ENCODE measurements at regions not wholly inside any gene's neighbourhood (a gene's known extent, or its start where the extent isn't known, plus 50 kb on each side); places are given as distances from the start of the nearest gene placed in this dataset.

- no peaks in the 10 kb centered on the region for H3K27me3 ChIP-seq (ENCODE audit: control insufficient read depth, insufficient read depth, low read length)
- no peaks in the 10 kb centered on the region for H3K4me1 ChIP-seq (ENCODE audit: control insufficient read depth, insufficient read depth, low read length)
- no peak overlapping the region for H3K9ac ChIP-seq (ENCODE audit: low read depth, low read length)
- H3K4me3 ChIP-seq (ENCODE audit: low read depth, low read length), result no peak overlapping the region
- H3K9me3 ChIP-seq (ENCODE audit: control insufficient read depth, insufficient read depth, low read length), result no peaks in the 10 kb centered on the region; the same call in none of the 2 replicates
- no peak overlapping the region for H3K27ac ChIP-seq (ENCODE audit: low read depth, low read length)
- no peaks in the 10 kb centered on the region for H3K36me3 ChIP-seq (ENCODE audit: control insufficient read depth, insufficient read depth, low read length)
Measured at GRCh38 chr1:79874289-79874688, 867.8 kb upstream of the ADGRL4 start.

DNA sequence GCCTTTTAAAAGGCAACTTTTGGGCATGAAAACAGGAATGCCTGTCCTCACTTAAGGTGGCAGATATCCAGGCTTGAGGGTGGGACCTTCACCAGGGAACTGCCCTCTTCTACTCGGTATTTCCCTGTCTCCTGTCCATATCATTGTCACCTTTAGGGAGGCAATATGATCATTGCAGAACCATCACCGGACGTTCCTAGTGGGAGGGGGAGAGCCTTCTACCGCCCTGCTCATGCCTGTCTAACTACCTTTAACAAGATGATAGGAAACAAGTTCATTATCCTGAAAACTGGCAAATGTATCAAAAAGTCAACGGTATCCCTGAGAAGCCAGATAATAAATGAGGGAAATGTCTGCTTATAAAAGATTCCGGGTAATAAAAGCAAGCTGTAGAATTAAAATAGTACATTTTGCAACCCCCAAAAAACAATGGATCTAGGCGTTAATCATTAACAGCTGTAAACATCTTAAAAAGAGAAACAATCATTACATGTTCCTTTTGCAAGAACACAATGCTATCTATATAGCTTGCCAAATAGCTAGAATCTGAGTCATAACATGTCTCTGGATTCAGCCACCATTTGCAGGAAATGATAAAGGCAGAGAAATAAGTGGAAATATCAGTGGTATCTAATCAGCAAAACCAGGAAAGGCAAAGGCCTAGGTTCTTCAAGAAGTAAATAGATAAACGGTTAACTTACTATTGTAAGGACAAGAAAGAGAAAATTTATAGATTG, 852.9 kb upstream of the ADGRL4 start:
- Histone ChIP-seq H3K9me3 (ENCODE audit: control insufficient read depth, insufficient read depth, low read length) (no peaks in the 10 kb centered on the region), H3K27me3 (ENCODE audit: control insufficient read depth, insufficient read depth, low read length) (no peaks in the 10 kb centered on the region), H3K4me3 (ENCODE audit: low read depth, low read length) (no peak overlapping the region), H3K4me1 (ENCODE audit: control insufficient read depth, insufficient read depth, low read length) (no peaks in the 10 kb centered on the region), H3K9ac (ENCODE audit: low read depth, low read length) (no peak overlapping the region), H3K27ac (ENCODE audit: low read depth, low read length) (no peak overlapping the region), H3K36me3 (ENCODE audit: control insufficient read depth, insufficient read depth, low read length) (no peaks in the 10 kb centered on the region)

DNA sequence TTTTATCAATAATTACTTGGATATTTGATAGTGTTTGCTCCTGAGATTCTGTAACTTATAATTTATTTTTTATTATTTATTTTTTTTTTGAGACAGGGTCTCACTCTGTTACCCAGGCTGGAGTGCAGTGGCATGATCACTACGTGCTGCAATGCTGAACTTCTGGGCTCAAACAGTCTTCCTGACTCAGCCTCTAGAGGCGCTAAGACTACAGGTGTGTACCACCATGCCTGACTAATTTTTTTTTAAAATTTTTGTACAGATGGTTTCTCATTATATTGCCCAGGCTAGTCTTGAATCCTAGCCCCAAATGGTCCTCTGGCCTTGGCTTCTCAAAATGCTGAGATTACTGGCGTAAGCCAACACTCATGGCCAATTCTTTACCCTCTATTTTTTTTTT, 845.5 kb upstream of the ADGRL4 start:
- no peaks in the 10 kb centered on the region for H3K36me3 ChIP-seq (ENCODE audit: control insufficient read depth, insufficient read depth, low read length)
- no peaks in the 10 kb centered on the region for H3K27me3 ChIP-seq (ENCODE audit: control insufficient read depth, insufficient read depth, low read length)
- 0 out of 2 replicates have a peak, but pooled peaks cover 4% of the 10 kb centered on the region for H3K4me1 ChIP-seq (ENCODE audit: control insufficient read depth, insufficient read depth, low read length)
- H3K9me3 ChIP-seq (ENCODE audit: control insufficient read depth, insufficient read depth, low read length), result no peaks in the 10 kb centered on the region
- no peak overlapping the region for H3K27ac ChIP-seq (ENCODE audit: low read depth, low read length)
- H3K4me3 ChIP-seq (ENCODE audit: low read depth, low read length), result no peak overlapping the region
- H3K9ac ChIP-seq (ENCODE audit: low read depth, low read length), result no peak overlapping the region

DNA sequence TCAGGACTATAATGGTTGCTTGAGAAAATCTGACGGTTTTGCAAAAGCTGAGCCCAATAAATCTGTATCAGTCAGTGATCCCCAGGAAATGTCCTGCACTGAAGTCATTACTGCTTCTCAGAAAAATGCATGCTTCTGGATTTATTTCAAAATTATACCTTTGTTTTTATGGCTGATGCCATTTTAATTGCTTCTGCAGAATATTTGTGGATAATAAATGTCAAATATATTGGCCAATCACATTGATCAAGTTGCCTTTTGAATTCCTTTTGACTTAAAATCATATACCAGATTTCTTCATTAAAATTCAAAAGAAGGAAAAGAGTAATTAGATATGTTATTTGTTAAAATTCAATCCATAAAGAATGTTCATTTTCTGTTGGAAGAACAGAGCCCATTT, 842.9 kb upstream of the ADGRL4 start:
- Histone ChIP-seq H3K4me3 (ENCODE audit: low read depth, low read length) (no peak overlapping the region), H3K4me1 (ENCODE audit: control insufficient read depth, insufficient read depth, low read length) (0 out of 2 replicates have a peak, but pooled peaks cover 4% of the 10 kb centered on the region), H3K27ac (ENCODE audit: low read depth, low read length) (no peak overlapping the region), H3K9ac (ENCODE audit: low read depth, low read length) (no peak overlapping the region), H3K27me3 (ENCODE audit: control insufficient read depth, insufficient read depth, low read length) (no peaks in the 10 kb centered on the region), H3K36me3 (ENCODE audit: control insufficient read depth, insufficient read depth, low read length) (no peaks in the 10 kb centered on the region), H3K9me3 (ENCODE audit: control insufficient read depth, insufficient read depth, low read length) (no peaks in the 10 kb centered on the region)

GRCh38 chr1:79848316-79848715, 841.8 kb upstream of the ADGRL4 start:
- Histone ChIP-seq H3K4me3 (ENCODE audit: low read depth, low read length) (no peak overlapping the region), H3K27ac (ENCODE audit: low read depth, low read length) (no peak overlapping the region), H3K27me3 (ENCODE audit: control insufficient read depth, insufficient read depth, low read length) (no peaks in the 10 kb centered on the region), H3K9ac (ENCODE audit: low read depth, low read length) (no peak overlapping the region), H3K4me1 (ENCODE audit: control insufficient read depth, insufficient read depth, low read length) (no peaks in the 10 kb centered on the region), H3K36me3 (ENCODE audit: control insufficient read depth, insufficient read depth, low read length) (no peaks in the 10 kb centered on the region), H3K9me3 (ENCODE audit: control insufficient read depth, insufficient read depth, low read length) (no peaks in the 10 kb centered on the region)

- no peaks in the 10 kb centered on the region for H3K9me3 ChIP-seq (ENCODE audit: control insufficient read depth, insufficient read depth, low read length)
- H3K27me3 ChIP-seq (ENCODE audit: control insufficient read depth, insufficient read depth, low read length), result no peaks in the 10 kb centered on the region
- H3K9ac ChIP-seq (ENCODE audit: low read depth, low read length), result no peak overlapping the region
- no peaks in the 10 kb centered on the region for H3K36me3 ChIP-seq (ENCODE audit: control insufficient read depth, insufficient read depth, low read length)
- H3K4me3 ChIP-seq (ENCODE audit: low read depth, low read length), result no peak overlapping the region
- H3K4me1 ChIP-seq (ENCODE audit: control insufficient read depth, insufficient read depth, low read length), result no peaks in the 10 kb centered on the region
- H3K27ac ChIP-seq (ENCODE audit: low read depth, low read length), result no peak overlapping the region
Measured at GRCh38 chr1:79847700-79848099, 841.2 kb upstream of the ADGRL4 start.

- H3K36me3 ChIP-seq (ENCODE audit: control insufficient read depth, insufficient read depth, low read length), result no peaks in the 10 kb centered on the region
- no peak overlapping the region for H3K27ac ChIP-seq (ENCODE audit: low read depth, low read length)
- peaks cover 6% of the 10 kb centered on the region; the same call in 1 of the 2 replicates for H3K4me1 ChIP-seq (ENCODE audit: control insufficient read depth, insufficient read depth, low read length)
- H3K27me3 ChIP-seq (ENCODE audit: control insufficient read depth, insufficient read depth, low read length), result no peaks in the 10 kb centered on the region
- no peak overlapping the region for H3K4me3 ChIP-seq (ENCODE audit: low read depth, low read length)
- H3K9me3 ChIP-seq (ENCODE audit: control insufficient read depth, insufficient read depth, low read length), result no peaks in the 10 kb centered on the region
- no peak overlapping the region for H3K9ac ChIP-seq (ENCODE audit: low read depth, low read length)
Measured at GRCh38 chr1:79845936-79846335, 839.4 kb upstream of the ADGRL4 start.

DNA sequence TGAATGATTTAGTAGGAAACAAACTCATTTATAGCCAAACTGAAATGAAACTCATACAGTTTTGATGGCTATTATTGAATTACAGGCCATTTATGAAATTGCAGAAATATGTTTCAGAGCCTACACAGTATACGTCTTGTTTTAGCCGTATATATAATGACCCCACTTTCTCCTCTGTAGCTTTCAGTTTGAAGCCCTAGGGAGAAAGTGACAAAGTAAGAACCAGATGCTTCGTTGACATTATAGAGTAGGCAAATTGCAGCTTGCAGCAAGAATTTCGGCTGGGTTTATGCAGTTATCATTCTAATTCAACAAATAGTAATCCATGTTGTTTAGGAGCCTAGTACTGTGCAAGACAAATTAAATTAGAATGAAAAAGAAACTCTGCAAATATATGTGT, 836.3 kb upstream of the ADGRL4 start:
- no peak overlapping the region for H3K9ac ChIP-seq (ENCODE audit: low read depth, low read length)
- H3K4me1 ChIP-seq (ENCODE audit: control insufficient read depth, insufficient read depth, low read length), result peaks cover 6% of the 10 kb centered on the region; the same call in 1 of the 2 replicates
- H3K4me3 ChIP-seq (ENCODE audit: low read depth, low read length), result no peak overlapping the region
- H3K27me3 ChIP-seq (ENCODE audit: control insufficient read depth, insufficient read depth, low read length), result no peaks in the 10 kb centered on the region
- no peaks in the 10 kb centered on the region for H3K9me3 ChIP-seq (ENCODE audit: control insufficient read depth, insufficient read depth, low read length)
- H3K27ac ChIP-seq (ENCODE audit: low read depth, low read length), result no peak overlapping the region
- no peaks in the 10 kb centered on the region for H3K36me3 ChIP-seq (ENCODE audit: control insufficient read depth, insufficient read depth, low read length)

GRCh38 chr1:79839882-79840281, 833.4 kb upstream of the ADGRL4 start:
- Histone ChIP-seq H3K4me1 (ENCODE audit: control insufficient read depth, insufficient read depth, low read length) (peaks cover 6% of the 10 kb centered on the region; the same call in 1 of the 2 replicates), H3K36me3 (ENCODE audit: control insufficient read depth, insufficient read depth, low read length) (no peaks in the 10 kb centered on the region)

DNA sequence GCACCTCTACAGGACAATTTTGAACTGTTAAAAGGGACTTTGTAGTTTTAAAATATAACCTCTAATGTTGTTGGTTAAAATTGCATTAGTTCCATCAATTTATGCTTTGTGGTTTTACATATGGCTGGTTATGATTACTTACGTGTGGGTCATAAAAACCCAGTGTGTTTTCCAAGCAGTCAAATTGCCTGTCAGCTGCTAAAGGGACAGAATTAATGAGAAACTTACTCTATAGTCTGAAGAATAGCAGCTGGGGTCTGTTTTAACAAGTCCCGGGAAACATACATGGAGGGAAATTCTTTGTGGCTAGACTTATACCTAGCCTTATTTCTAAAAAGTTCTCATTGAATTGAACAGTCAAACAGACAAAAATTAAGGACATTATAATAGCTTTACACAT, 820.9 kb upstream of the ADGRL4 start:
- Histone ChIP-seq H3K36me3 (ENCODE audit: control insufficient read depth, insufficient read depth, low read length) (no peaks in the 10 kb centered on the region), H3K9me3 (ENCODE audit: control insufficient read depth, insufficient read depth, low read length) (no peaks in the 10 kb centered on the region), H3K9ac (ENCODE audit: low read depth, low read length) (no peak overlapping the region), H3K4me3 (ENCODE audit: low read depth, low read length) (no peak overlapping the region), H3K27me3 (ENCODE audit: control insufficient read depth, insufficient read depth, low read length) (no peaks in the 10 kb centered on the region), H3K27ac (ENCODE audit: low read depth, low read length) (no peak overlapping the region), H3K4me1 (ENCODE audit: control insufficient read depth, insufficient read depth, low read length) (0 out of 2 replicates have a peak, but pooled peaks cover 3% of the 10 kb centered on the region)

More at GRCh38 chr1:79839882-79840281, 833.4 kb upstream of the ADGRL4 start:
- Histone ChIP-seq H3K27me3 (ENCODE audit: control insufficient read depth, insufficient read depth, low read length) (no peaks in the 10 kb centered on the region), H3K9ac (ENCODE audit: low read depth, low read length) (no peak overlapping the region), H3K9me3 (ENCODE audit: control insufficient read depth, insufficient read depth, low read length) (no peaks in the 10 kb centered on the region), H3K4me3 (ENCODE audit: low read depth, low read length) (no peak overlapping the region), H3K27ac (ENCODE audit: low read depth, low read length) (no peak overlapping the region)

DNA sequence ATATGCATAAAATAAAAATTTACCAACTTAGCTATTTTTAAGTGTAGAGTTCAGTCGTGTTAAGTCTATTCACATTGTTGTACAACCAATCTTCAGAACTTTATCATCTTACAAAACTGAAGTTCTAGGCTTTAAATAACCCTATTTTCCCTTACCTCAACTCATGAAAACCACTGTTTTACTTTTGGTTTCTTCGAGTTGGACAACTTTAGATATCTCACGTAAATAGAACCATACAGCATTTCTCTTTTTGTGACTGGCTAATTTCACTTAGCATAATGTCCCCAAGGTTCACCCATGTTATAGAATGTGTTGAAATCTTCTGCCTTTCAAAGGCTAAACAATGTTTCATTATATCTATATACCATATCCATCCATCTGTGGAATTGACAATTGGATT, 819.0 kb upstream of the ADGRL4 start:
- H3K9me3 ChIP-seq (ENCODE audit: control insufficient read depth, insufficient read depth, low read length), result no peaks in the 10 kb centered on the region
- H3K27ac ChIP-seq (ENCODE audit: low read depth, low read length), result no peak overlapping the region

More for the DNA sequence above, 819.0 kb upstream of the ADGRL4 start:
- Histone ChIP-seq H3K36me3 (ENCODE audit: control insufficient read depth, insufficient read depth, low read length) (no peaks in the 10 kb centered on the region), H3K27me3 (ENCODE audit: control insufficient read depth, insufficient read depth, low read length) (no peaks in the 10 kb centered on the region), H3K4me3 (ENCODE audit: low read depth, low read length) (no peak overlapping the region), H3K9ac (ENCODE audit: low read depth, low read length) (no peak overlapping the region), H3K4me1 (ENCODE audit: control insufficient read depth, insufficient read depth, low read length) (no peaks in the 10 kb centered on the region)

Data from HUES48 (cell line).